C4-2B (cell line): ENCODE measurements at regions not wholly inside any gene's neighbourhood (a gene's known extent, or its start where the extent isn't known, plus 50 kb on each side); places are given as distances from the start of the nearest gene placed in this dataset.

Experiments used
- H3K27ac ChIP-seq: fragments of 450-650 bp; 2 replicates; pipeline ENCODE4 v1.5.1; 2017
- ZFX ChIP-seq: fragments of 450-650 bp; IDR thresholded peaks from 2 replicates; pipeline ENCODE4 v1.6.1; 2017
- TF ChIP-seq, protein P1 (sequence below): fragments of 450-650 bp; conservative IDR thresholded peaks from 2 replicates; pipeline ENCODE4 v1.5.1; 2017; ENCODE audit warnings: mild to moderate bottlenecking

DNA sequence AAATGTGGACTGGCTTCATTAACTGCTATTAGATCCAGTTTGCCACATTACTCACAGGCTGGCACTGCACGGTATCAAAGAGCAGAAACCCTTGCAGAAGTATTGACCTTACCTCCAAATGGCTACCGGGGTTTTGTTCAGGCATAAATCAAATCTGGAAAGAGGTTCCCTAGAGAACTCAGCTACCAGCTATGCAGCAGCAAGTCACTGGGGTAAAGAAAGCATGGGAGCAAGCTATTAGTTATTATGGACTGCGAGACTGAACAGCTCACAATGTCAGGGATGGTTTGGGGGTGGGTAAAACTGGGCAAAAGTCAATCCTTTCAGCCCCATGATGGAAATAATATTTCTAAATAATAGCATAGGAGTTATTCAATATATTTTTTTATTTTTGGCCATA lies 128.1 kb downstream of the FANCF start:
- TF ChIP-seq, protein P1, sequence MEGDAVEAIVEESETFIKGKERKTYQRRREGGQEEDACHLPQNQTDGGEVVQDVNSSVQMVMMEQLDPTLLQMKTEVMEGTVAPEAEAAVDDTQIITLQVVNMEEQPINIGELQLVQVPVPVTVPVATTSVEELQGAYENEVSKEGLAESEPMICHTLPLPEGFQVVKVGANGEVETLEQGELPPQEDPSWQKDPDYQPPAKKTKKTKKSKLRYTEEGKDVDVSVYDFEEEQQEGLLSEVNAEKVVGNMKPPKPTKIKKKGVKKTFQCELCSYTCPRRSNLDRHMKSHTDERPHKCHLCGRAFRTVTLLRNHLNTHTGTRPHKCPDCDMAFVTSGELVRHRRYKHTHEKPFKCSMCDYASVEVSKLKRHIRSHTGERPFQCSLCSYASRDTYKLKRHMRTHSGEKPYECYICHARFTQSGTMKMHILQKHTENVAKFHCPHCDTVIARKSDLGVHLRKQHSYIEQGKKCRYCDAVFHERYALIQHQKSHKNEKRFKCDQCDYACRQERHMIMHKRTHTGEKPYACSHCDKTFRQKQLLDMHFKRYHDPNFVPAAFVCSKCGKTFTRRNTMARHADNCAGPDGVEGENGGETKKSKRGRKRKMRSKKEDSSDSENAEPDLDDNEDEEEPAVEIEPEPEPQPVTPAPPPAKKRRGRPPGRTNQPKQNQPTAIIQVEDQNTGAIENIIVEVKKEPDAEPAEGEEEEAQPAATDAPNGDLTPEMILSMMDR = no peak
- no peak for TF ChIP-seq ZFX
- H3K27ac ChIP-seq = no peak overlapping the region

DNA sequence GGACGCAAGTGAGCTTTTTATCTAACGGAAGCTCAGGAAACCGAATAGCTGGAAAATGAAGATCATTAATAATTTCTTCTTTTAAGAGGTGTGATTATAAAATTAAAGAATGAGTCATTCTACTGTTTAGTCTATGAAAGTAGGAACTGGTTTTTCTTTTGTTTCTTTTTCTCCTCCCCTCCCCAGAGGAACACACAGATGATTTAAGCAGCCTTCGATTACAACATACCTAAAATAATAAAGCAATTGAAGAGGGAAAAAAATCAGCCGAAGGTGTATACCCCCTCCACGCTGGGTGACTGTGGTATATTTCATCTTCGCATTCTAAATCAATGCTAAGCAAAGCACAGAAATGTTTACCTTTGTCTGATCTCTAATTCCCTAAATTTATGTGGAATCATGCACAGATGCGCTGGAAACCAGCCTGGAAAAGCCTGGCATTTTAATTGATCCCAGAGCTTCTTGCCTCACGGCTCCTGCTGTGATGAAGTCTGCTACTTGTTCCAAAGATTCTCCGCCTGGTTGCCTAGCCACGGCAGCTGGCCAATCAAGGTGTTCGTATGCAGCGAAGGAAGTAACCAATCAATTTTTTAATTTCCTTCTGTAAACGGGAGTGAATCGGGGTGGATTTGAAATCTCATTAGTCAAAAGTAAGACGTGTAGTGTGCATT lies 133.9 kb downstream of the FANCF start:
- TF ChIP-seq ZFX = no peak
- TF ChIP-seq, protein P1 = no peak
- H3K27ac ChIP-seq = no peak overlapping the region

DNA sequence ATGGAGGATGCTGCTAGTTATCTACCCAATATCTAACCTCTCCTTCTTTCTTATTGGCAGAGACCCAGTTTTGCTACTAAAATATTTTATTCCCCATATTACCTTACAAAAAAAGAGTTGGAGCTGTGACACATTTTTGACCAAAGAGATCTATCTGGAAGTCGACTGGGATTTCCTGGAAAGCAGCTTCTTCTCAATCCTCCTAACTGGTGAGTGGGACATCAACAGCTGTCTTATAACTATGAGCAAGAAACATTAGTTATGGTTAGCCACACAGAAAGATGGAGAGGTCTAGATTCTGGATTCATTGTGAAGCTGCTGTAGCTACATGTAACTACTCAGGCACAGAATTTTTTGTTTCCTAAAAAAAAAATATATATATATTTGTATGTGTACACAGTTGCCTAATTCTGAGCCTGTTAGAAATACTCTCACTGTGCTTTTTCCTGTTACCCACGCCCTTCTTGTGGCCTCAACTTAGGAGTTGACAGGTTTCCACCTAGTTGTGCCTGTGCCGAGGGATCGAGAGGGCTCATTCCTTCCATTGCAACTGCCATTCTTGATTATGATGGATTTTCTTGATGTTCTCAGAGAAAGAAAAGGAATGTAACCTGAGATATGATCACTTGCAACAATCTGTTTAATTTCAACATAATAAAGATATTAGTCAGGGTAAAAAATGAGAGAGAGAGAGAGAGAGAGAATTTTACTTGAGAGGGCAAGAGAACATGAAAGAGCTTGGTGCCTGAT lies 142.0 kb downstream of the SLC17A6 start:
- no peak for TF ChIP-seq ZFX
- TF ChIP-seq, protein P1 = no peak

DNA sequence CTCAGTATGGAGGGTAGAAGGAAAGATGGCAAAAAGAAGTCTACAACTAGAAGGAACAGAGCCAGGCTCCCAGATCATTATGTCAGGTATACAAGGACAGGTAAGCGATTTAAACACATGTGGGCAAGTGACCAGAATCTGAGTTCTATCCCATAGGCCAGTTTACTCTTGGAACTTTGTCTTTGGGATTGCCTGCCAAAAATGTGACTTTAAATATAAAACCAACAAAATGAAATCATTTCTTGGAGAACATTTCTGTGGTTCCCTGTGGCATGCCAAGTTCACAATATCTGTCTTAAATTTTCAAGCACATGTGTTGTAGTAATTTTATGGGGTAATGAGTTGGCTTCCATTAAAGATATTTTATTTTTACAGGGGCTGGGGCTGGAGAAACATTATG lies 141.0 kb downstream of the SLC17A6 start:
- TF ChIP-seq, protein P1 = no peak
- TF ChIP-seq ZFX = no peak
- H3K27ac ChIP-seq = no peak overlapping the region

More for the DNA sequence above, 142.0 kb downstream of the SLC17A6 start:
- H3K27ac ChIP-seq = no peak overlapping the region

DNA sequence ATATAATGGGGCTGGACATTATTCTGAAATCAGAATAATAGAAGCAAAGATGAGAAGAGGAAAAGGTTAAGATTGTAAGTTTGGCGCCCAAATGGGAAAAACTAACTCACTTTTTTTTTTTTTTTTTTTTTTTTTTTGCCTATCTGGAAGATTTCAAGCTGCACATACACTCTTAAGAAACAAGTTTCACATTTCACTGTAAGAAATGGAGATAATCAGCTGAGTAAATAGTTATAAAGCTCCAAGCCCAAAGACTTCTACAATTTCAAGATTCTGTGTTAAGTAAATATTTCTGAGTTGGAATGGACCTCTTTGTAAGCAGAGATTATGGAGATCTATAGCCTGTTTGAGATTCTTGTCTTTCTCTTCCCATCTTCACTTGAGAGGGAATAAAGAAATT lies 140.0 kb downstream of the SLC17A6 start:
- no peak overlapping the region for H3K27ac ChIP-seq
- TF ChIP-seq, protein P1 = no peak
- TF ChIP-seq ZFX = no peak

DNA sequence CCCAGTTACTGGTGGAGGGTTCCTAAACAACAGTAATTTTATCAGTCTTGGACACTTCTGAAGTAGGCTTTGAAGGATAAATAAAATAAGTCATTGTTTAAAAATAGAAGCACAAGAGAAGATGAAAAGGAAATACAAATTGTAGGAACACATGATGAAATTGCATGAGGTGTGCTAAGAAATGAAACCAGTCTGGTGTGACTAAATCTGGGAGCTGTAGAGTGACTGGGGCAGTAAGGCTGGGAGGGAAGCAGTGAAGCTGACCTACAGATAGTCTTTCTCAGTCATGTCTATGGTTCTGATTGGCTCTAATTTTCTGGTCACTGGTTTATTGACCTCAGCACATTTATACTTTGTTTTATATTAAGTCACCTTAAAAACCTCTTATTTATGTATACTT lies 139.1 kb downstream of the SLC17A6 start:
- no peak overlapping the region for H3K27ac ChIP-seq
- no peak for TF ChIP-seq ZFX
- TF ChIP-seq, protein P1 = no peak

DNA sequence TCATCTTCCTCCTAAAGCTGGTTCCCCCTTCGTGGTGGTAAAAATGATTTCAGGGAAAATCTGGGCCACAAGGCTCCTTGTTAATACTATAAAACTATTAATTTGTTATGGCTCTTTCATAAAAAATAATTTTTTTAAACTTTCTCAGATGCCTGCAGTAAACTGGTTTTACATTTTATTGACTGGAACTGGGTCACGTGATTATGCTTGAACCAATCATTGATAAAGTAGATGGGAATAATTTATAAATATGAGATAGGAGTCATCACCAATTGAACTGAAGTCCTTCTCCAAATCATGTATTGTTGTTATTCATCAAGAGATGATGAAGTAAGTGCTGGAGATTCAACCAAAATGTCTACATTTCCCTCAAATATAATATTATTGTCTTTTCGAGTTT lies 138.4 kb downstream of the SLC17A6 start:
- H3K27ac ChIP-seq = no peak overlapping the region
- TF ChIP-seq ZFX = no peak
- TF ChIP-seq, protein P1 = no peak
